NCI-H1092 treated with DMSO at 0.1 percent for 48 hours (cell line): ENCODE measurements at regions not wholly inside any gene's neighbourhood (a gene's known extent, or its start where the extent isn't known, plus 50 kb on each side); places are given as distances from the start of the nearest gene placed in this dataset.
"Not testable (repeated sequence)": the region's sequence is repeated elsewhere in the genome, so short reads cannot be mapped to it uniquely, and the experiment has no call there.

ENCODE experiments used
- DNase-seq: peaks from one replicate; lab custom pipeline; 2025; lab: John Stamatoyannopoulos, UW

- DNase-seq: no peak
Measured at GRCh38 chr18:4544142-4544541, 89.0 kb upstream of the DLGAP1 start.

DNA sequence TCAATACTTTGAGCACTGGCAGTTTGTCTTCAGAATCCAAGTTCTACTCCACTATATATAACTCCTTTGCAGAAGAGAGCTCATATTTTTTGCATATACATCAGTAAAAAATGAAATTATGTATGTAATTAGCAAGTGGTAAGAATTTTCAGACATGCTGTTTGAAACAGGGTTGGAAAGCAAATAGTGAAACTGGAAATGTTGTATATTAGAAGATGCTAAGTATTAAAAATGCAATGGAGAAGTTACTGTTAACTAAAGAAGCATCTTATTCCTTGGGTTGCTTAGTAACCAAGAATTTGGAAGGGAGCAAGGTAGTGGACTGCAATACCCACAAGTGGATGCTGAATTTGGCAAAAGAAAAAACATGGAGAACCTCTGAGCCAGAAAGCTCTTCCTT is 88.6 kb upstream of the DLGAP1 start:
- no peak for DNase-seq

GRCh38 chr18:4541588-4541987 is 86.5 kb upstream of the DLGAP1 start:
- no peak for DNase-seq

DNA sequence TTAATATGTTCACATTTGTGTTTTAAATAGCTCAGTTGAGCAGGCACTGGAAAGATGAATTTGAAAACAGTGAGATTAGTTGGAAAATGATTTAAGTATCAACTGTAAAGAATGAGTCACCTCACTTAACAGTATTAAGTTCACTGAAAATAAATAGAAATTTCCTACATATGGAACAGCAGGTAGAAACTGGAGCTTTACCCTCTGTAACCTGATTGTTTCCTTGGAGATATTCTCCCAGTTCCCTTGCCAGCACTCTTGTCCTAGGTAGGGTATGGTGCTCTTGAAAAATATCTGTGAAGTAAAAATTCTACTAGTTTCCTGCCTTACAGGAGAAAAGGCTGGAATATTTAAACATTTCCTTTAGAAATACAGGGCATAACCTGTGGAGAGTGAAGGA is 81.3 kb upstream of the DLGAP1 start:
- DNase-seq: no peak

DNA sequence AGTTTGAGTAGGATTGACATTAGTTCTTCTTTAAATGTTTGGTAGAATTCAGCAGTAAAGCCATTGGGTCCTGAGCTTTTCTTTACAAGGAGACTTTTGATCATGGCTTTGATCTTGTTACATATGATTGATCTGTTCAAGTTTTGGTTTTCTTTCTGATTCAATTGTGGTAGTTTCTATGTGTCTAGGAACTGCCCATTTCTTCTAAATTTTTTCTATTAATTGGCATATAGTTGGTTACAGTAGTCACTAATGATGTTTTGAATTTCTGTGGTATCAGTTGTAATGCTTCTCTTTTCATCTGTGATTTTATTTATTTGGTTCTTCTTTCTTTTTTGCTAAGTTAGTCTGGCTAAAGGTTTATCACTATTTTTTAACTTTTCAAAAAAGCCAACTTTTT is 73.3 kb upstream of the DLGAP1 start:
- no peak for DNase-seq

DNA sequence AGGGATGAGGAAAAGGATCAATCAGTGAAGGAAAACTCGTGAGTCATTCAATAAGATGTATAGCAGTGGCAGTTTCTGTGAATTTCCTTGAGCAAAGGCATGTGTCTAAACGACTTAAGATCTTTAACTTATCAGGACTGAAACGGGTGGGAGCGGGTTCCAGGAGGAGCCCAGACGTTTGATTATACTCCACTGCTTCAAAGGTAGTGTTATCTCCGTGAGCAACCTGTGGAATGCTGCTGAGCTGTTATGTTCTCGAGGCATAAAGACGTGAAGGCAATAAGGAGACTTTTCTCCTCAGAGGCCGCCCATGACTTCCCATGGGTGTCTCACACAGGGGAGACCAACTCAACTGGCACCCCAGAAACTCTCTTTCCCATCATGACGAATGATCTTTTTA is 72.7 kb upstream of the DLGAP1 start:
- DNase-seq: not testable (repeated sequence)

GRCh38 chr18:4524096-4524495 is 69.0 kb upstream of the DLGAP1 start:
- no peak for DNase-seq

DNA sequence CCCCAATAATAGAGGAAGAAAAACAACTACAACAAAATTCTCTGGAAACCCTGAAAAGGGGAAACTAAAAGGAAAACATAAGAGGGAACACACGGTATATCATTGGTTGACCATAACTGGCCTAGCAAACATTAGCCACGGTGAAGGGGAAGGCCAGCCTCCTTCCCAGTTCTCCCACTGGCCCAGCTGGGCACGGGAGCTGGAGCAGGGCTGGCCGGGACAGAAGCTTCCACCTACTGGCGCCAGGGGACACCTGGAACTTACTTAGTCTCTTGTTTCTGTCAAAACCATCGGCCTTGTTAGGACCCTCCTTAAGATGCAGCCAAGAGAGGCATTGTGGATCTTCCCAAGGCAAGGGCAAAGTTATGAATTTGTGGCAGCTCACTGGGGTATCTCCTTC is 56.1 kb upstream of the DLGAP1 start:
- DNase-seq: no peak

DNA sequence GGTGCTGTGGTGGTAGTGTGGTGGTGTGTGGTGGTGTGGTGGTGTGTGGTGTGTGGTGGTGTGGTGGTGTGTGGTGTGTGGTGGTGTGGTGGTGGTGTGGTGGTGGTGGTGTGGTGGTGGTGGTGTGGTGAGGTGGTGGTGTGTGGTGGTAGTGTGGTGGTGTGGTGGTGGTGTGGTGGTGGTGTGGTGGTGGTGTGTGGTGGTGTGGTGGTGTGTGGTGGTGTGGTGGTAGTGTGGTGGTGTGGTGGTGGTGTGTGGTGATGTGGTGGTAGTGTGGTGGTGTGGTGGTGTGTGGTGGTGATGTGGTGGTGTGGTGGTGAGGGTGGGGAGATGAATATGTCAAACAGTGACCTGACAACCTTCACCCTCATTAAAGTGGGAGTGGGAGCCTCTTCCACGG is 55.6 kb upstream of the DLGAP1 start:
- DNase-seq: no peak

DNA sequence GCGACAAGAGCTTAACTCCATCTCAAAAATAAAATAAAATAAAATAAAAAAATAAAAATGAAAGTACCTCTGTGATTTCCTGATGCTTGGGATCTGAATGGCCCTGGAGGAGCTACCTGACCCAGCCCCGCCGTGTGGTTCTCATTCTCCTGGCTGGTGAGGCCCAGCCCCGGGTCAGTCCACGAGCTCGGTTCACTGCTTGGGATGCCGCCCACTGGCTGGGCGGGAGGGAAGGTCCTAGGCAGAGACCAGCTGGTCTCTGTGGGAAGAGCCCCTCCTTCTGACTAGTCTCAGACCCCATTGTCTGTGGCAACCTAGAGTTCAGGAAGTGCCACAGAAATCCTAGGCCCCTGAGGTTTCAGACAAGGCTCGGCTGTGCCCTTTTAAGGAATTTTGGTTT is 55.1 kb upstream of the DLGAP1 start:
- DNase-seq: no peak
